ENCODE measurements at regions not wholly inside any gene's neighbourhood (a gene's known extent, or its start where the extent isn't known, plus 50 kb on each side); places are given as distances from the start of the nearest gene placed in this dataset.

DNA sequence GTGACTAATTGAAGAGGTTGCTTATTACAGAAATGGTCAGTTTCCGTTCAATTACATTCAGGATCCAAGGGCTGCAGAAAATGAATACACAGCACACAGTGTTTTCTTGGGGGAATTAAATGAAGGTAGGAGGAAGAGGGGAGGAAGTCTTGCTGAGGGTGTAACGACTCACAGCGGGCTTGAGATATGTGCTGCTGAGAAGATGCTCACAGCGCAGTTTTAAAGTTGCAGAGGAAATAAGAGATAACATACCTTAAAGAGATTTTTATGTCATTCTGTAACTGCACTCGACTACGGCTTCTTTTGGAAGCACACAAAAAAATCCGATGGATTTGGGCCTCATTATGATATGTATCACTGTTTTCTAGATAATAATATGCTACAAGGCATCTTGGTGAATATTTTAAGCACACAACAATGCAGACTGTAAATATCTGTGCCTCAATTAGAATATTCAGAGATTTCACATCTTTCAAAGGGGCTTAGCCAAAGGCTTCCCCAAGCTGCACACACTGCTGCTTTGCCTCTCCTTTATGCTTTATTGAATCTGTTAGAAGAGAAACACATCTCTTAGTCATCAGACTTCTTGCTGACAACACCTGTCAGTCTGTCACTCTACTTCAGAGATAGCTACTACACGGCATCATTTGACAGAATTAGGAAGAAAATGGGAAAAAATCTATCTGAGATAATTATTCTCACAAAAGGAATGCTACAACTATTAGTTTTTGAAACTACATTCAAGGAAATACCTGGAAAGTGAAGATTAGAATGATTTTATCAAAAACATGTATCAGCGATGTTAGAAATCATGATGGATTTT is 773.2 kb downstream of the OTOL1 start:
- no peaks in the 10 kb centered on the region for H3K9me3 ChIP-seq (ENCODE audit: control insufficient read depth, low read length)
- no peaks in the 10 kb centered on the region for H3K27me3 ChIP-seq (ENCODE audit: control insufficient read depth, insufficient read depth, low read length)
- H3K9ac ChIP-seq, result no peak overlapping the region
- H3K4me3 ChIP-seq (ENCODE audit: low read depth, low read length), result no peak overlapping the region
- no peak overlapping the region for H3K27ac ChIP-seq
- no peak overlapping the region for H2AFZ ChIP-seq
- no peak for TF ChIP-seq CTCF (IDR thresholded peaks at IDR 0.05)
- no peaks in the 10 kb centered on the region for H3K4me1 ChIP-seq
- no peaks in the 10 kb centered on the region for H3K36me3 ChIP-seq (ENCODE audit: control insufficient read depth, insufficient read depth, low read length)
- H3K79me2 ChIP-seq, result no peaks in the 10 kb centered on the region
- no peak overlapping the region for H3K4me2 ChIP-seq (ENCODE audit: low read length)

DNA sequence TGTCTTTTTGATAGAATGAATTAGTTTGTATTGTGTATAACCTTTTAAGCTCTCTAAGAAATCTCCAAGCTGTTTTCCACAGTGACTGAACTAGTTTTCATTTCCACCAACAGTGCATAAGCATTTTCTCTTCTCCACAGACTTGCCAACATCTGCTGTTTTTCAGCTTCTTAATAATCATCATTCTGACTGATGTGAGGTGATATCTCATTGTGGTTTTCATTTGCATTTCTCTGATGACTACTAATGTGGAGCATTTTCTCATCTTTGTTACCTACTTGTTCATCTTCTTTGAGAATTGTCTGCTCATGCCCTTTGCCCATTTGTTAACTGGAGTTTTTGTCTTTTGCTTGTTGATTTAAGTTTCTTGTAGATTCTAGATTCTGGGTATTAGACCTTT is 777.5 kb downstream of the OTOL1 start:
- H3K79me2 ChIP-seq, result no peaks in the 10 kb centered on the region
- H3K4me3 ChIP-seq (ENCODE audit: low read depth, low read length), result no peak overlapping the region
- no peaks in the 10 kb centered on the region for H3K9me3 ChIP-seq (ENCODE audit: control insufficient read depth, low read length)
- no peak overlapping the region for H3K27ac ChIP-seq
- H3K27me3 ChIP-seq (ENCODE audit: control insufficient read depth, insufficient read depth, low read length), result no peaks in the 10 kb centered on the region
- no peaks in the 10 kb centered on the region for H3K4me1 ChIP-seq
- no peaks in the 10 kb centered on the region for H3K36me3 ChIP-seq (ENCODE audit: control insufficient read depth, insufficient read depth, low read length)
- TF ChIP-seq CTCF (IDR thresholded peaks at IDR 0.05), result no peak
- no peak overlapping the region for H3K9ac ChIP-seq
- no peak overlapping the region for H2AFZ ChIP-seq
- no peak overlapping the region for H3K4me2 ChIP-seq (ENCODE audit: low read length)

DNA sequence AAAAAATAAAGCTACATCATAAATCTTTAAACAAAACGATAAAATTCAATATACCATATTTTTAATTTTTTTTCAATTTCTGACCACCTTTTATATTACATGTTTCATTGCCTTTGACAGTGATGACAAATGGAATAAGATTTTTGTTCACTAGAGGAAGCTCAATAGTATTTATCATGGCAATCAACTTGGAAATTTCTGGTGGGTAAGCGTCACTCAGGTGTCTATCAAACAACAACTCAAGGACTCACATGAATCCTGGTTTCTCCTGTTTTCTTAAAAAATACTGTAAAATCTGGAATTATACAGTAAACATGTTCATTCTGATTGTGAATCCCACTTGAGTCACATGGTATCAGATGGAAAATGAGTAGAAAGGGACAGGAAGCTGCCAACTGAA is 782.2 kb downstream of the OTOL1 start:
- Histone ChIP-seq H3K27ac (no peak overlapping the region), H2AFZ (no peak overlapping the region)
- no peak for TF ChIP-seq CTCF (IDR thresholded peaks at IDR 0.05)

GRCh38 chr3:162285259-162285658 is 788.7 kb downstream of the OTOL1 start:
- Histone ChIP-seq H3K4me1 (no peaks in the 10 kb centered on the region), H3K9ac (no peak overlapping the region), H3K27me3 (ENCODE audit: control insufficient read depth, insufficient read depth, low read length) (no peaks in the 10 kb centered on the region), H3K27ac (no peak overlapping the region), H3K4me3 (ENCODE audit: low read depth, low read length) (no peak overlapping the region), H3K4me2 (ENCODE audit: low read length) (no peak overlapping the region), H3K9me3 (ENCODE audit: control insufficient read depth, low read length) (no peaks in the 10 kb centered on the region), H3K79me2 (no peaks in the 10 kb centered on the region), H2AFZ (no peak overlapping the region), H3K36me3 (ENCODE audit: control insufficient read depth, insufficient read depth, low read length) (no peaks in the 10 kb centered on the region)
- TF ChIP-seq CTCF (IDR thresholded peaks at IDR 0.05), result no peak

More for the DNA sequence above, 782.2 kb downstream of the OTOL1 start:
- H3K4me2 ChIP-seq (ENCODE audit: low read length), result no peak overlapping the region
- no peak overlapping the region for H3K4me3 ChIP-seq (ENCODE audit: low read depth, low read length)
- no peaks in the 10 kb centered on the region for H3K4me1 ChIP-seq
- no peaks in the 10 kb centered on the region for H3K79me2 ChIP-seq
- no peaks in the 10 kb centered on the region for H3K36me3 ChIP-seq (ENCODE audit: control insufficient read depth, insufficient read depth, low read length)
- no peaks in the 10 kb centered on the region for H3K27me3 ChIP-seq (ENCODE audit: control insufficient read depth, insufficient read depth, low read length)
- no peaks in the 10 kb centered on the region for H3K9me3 ChIP-seq (ENCODE audit: control insufficient read depth, low read length)
- no peak overlapping the region for H3K9ac ChIP-seq

- Histone ChIP-seq H3K4me3 (ENCODE audit: low read depth, low read length) (no peak overlapping the region), H3K4me1 (no peaks in the 10 kb centered on the region), H3K79me2 (no peaks in the 10 kb centered on the region), H3K27me3 (ENCODE audit: control insufficient read depth, insufficient read depth, low read length) (no peaks in the 10 kb centered on the region), H3K9ac (no peak overlapping the region), H3K27ac (no peak overlapping the region), H3K4me2 (ENCODE audit: low read length) (no peak overlapping the region), H3K36me3 (ENCODE audit: control insufficient read depth, insufficient read depth, low read length) (no peaks in the 10 kb centered on the region), H3K9me3 (ENCODE audit: control insufficient read depth, low read length) (no peaks in the 10 kb centered on the region), H2AFZ (no peak overlapping the region)
- TF ChIP-seq CTCF (IDR thresholded peaks at IDR 0.05), result no peak
Measured at GRCh38 chr3:162287600-162287999, 791.0 kb downstream of the OTOL1 start.

Data from parathyroid adenoma (tissue), 2 donors.